ENCODE measurements at regions not wholly inside any gene's neighbourhood (a gene's known extent, or its start where the extent isn't known, plus 50 kb on each side); places are given as distances from the start of the nearest gene placed in this dataset.
A peak's percentile ranks its signal among the peaks of the same experiment; 100 is the strongest.

- TF ChIP-seq ZBTB37 (CRISPR knock-in tag; IDR thresholded peaks at IDR 0.05) (no peak), SPEN (CRISPR knock-in tag; IDR thresholded peaks at IDR 0.05; ENCODE audit: low read depth) (no peak), SSRP1 (CRISPR knock-in tag; IDR thresholded peaks at IDR 0.05) (no peak)
Measured at GRCh38 chr19:5255602-5256231, 84.9 kb downstream of the PTPRS start (continued).

- Histone ChIP-seq H3K4me2 (ENCODE audit: low read depth, low read length) (no peak overlapping the region), H3K4me1 (ENCODE audit: insufficient read depth, low read length) (peaks cover 13% of the 10 kb centered on the region), H3K9me3 (ENCODE audit: low read length) (peaks cover 9% of the 10 kb centered on the region), H3K9ac (ENCODE audit: insufficient read depth, low read depth, low read length) (no peak overlapping the region), H3K79me2 (ENCODE audit: insufficient read depth, low read length) (no peaks in the 10 kb centered on the region), H2AFZ (ENCODE audit: low read length) (no peak overlapping the region), H3K27me3 (ENCODE audit: control insufficient read depth in 1 of 2, insufficient read depth in 2 of 2, low read length in 2 of 2) (no peaks in the 10 kb centered on the region), H3K4me3 (replicated peaks in 1 of 3; ENCODE audit: insufficient read depth in 1 of 3, low read depth in 2 of 3, low read length in 3 of 3) (no peak overlapping the region), H3K36me3 (replicated peaks in 1 of 2; ENCODE audit: control insufficient read depth in 1 of 2, insufficient read depth in 2 of 2, low read length in 2 of 2) (peaks cover 3 to 25% of the 10 kb centered on the region in 2 experiments; a peak in 4 of 5 replicates), H3K27ac (ENCODE audit: extremely low read length, insufficient read depth, low read length) (no peak overlapping the region), H4K20me1 (ENCODE audit: insufficient read depth, low read length) (no peaks in the 10 kb centered on the region)
- in situ Hi-C loops (cut with HindIII; ENCODE audit: extremely low pct_ligation_motif_present, low pct_unique_long_range_greater_than_20kb) (no loop called here), intact Hi-C loops (cut with micrococcal nuclease; ENCODE audit: unreplicated experiment) (no loop called here)
- TF ChIP-seq ZNF629 (CRISPR knock-in tag; conservative IDR thresholded peaks at IDR 0.05) = no peak
- TF ChIP-seq YY1 (IDR thresholded peaks at IDR 0.05; ENCODE audit: insufficient read depth, insufficient replicate concordance, low read depth, low read length) = peak; percentile 11
- FAIRE-seq = no peak
- ChIA-PET POLR2A (no interaction called here), CTCF (ENCODE audit: low intra/inter-chr PET ratio, low total read pairs) (no interaction called here)
- ATAC-seq = no peak
- no peak for DNase-seq (ENCODE audit: low spot score)
- no TSS peak for BruUV-seq (replicated peaks)
- WGBS (ENCODE audit: low lambda C conversion rate) = 100% methylated on average over 1 of the region's 1 CpG
Measured at GRCh38 chr19:5254944-5255343, 85.7 kb downstream of the PTPRS start.

GRCh38 chr19:5254543-5254942 lies 86.1 kb downstream of the PTPRS start:
- intact Hi-C loops (cut with micrococcal nuclease; ENCODE audit: unreplicated experiment) = no loop called here
- DNase-seq (ENCODE audit: low spot score) = no peak
- peaks cover 9% of the 10 kb centered on the region for H3K9me3 ChIP-seq (ENCODE audit: low read length)
- no peak overlapping the region for H3K27ac ChIP-seq (ENCODE audit: extremely low read length, insufficient read depth, low read length)
- no peaks in the 10 kb centered on the region for H3K79me2 ChIP-seq (ENCODE audit: insufficient read depth, low read length)
- H2AFZ ChIP-seq (ENCODE audit: low read length) = no peak overlapping the region
- WGBS (ENCODE audit: low lambda C conversion rate) = 100% methylated on average over 3 of the region's 3 CpGs
- TF ChIP-seq ZFP90 (CRISPR knock-in tag; IDR thresholded peaks at IDR 0.05; ENCODE audit: borderline replicate concordance) (peak; percentile 100), MED13 (CRISPR knock-in tag; IDR thresholded peaks at IDR 0.05) (no peak)
- no peak for ATAC-seq
- no peak overlapping the region for H3K4me3 ChIP-seq (replicated peaks in 1 of 3; ENCODE audit: insufficient read depth in 1 of 3, low read depth in 2 of 3, low read length in 3 of 3)
- in situ Hi-C loops (cut with HindIII; ENCODE audit: extremely low pct_ligation_motif_present, low pct_unique_long_range_greater_than_20kb) = no loop called here
- no peak for FAIRE-seq
- POLR2A ChIA-PET = no interaction called here
- CTCF ChIA-PET (ENCODE audit: low intra/inter-chr PET ratio, low total read pairs) = no interaction called here
- no TSS peak for BruUV-seq (replicated peaks)
- no peak overlapping the region for H3K4me2 ChIP-seq (ENCODE audit: low read depth, low read length)
- H4K20me1 ChIP-seq (ENCODE audit: insufficient read depth, low read length) = 0 out of 2 replicates have a peak, but pooled peaks cover 3% of the 10 kb centered on the region
- H3K9ac ChIP-seq (ENCODE audit: insufficient read depth, low read depth, low read length) = no peak overlapping the region
- no peaks in the 10 kb centered on the region for H3K27me3 ChIP-seq (ENCODE audit: control insufficient read depth in 1 of 2, insufficient read depth in 2 of 2, low read length in 2 of 2)
- peaks cover 3 to 25% of the 10 kb centered on the region in 2 experiments; a peak in 4 of 5 replicates for H3K36me3 ChIP-seq (replicated peaks in 1 of 2; ENCODE audit: control insufficient read depth in 1 of 2, insufficient read depth in 2 of 2, low read length in 2 of 2)
- H3K4me1 ChIP-seq (ENCODE audit: insufficient read depth, low read length) = peaks cover 13% of the 10 kb centered on the region

Data from HepG2 (cell line).